ENCODE measurements at regions not wholly inside any gene's neighbourhood (a gene's known extent, or its start where the extent isn't known, plus 50 kb on each side); places are given as distances from the start of the nearest gene placed in this dataset.

DNA sequence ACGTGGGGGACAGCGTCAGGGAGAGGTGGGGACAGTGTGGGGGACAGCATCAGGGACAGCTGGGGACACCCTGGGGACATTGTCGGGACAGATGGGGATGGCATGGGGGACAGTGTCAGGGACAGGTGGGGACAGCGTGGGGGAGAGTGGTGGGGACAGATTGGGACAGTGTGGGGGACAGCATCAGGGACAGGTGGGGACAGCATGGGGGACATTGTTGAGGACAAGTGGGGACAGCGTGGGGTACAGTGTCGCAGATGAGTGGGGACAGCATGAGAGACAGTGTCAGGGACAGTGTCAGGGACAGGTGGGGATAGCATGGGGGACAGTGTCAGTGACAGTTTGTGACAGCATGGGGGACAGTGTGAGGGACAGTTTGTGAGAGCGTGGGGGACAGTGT is 240.9 kb downstream of the TMEM121 start:
- TF ChIP-seq, protein P1, sequence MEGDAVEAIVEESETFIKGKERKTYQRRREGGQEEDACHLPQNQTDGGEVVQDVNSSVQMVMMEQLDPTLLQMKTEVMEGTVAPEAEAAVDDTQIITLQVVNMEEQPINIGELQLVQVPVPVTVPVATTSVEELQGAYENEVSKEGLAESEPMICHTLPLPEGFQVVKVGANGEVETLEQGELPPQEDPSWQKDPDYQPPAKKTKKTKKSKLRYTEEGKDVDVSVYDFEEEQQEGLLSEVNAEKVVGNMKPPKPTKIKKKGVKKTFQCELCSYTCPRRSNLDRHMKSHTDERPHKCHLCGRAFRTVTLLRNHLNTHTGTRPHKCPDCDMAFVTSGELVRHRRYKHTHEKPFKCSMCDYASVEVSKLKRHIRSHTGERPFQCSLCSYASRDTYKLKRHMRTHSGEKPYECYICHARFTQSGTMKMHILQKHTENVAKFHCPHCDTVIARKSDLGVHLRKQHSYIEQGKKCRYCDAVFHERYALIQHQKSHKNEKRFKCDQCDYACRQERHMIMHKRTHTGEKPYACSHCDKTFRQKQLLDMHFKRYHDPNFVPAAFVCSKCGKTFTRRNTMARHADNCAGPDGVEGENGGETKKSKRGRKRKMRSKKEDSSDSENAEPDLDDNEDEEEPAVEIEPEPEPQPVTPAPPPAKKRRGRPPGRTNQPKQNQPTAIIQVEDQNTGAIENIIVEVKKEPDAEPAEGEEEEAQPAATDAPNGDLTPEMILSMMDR (IDR thresholded peaks at IDR 0.05; ENCODE audit: insufficient read depth, low read length), result no peak
- TF ChIP-seq POLR2AphosphoS5 (IDR thresholded peaks at IDR 0.05; ENCODE audit: low read depth) (no peak), GABPA (IDR thresholded peaks at IDR 0.05; ENCODE audit: low read depth) (no peak)
- TF ChIP-seq, protein P2, sequence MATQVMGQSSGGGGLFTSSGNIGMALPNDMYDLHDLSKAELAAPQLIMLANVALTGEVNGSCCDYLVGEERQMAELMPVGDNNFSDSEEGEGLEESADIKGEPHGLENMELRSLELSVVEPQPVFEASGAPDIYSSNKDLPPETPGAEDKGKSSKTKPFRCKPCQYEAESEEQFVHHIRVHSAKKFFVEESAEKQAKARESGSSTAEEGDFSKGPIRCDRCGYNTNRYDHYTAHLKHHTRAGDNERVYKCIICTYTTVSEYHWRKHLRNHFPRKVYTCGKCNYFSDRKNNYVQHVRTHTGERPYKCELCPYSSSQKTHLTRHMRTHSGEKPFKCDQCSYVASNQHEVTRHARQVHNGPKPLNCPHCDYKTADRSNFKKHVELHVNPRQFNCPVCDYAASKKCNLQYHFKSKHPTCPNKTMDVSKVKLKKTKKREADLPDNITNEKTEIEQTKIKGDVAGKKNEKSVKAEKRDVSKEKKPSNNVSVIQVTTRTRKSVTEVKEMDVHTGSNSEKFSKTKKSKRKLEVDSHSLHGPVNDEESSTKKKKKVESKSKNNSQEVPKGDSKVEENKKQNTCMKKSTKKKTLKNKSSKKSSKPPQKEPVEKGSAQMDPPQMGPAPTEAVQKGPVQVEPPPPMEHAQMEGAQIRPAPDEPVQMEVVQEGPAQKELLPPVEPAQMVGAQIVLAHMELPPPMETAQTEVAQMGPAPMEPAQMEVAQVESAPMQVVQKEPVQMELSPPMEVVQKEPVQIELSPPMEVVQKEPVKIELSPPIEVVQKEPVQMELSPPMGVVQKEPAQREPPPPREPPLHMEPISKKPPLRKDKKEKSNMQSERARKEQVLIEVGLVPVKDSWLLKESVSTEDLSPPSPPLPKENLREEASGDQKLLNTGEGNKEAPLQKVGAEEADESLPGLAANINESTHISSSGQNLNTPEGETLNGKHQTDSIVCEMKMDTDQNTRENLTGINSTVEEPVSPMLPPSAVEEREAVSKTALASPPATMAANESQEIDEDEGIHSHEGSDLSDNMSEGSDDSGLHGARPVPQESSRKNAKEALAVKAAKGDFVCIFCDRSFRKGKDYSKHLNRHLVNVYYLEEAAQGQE (IDR thresholded peaks at IDR 0.05; ENCODE audit: insufficient replicate concordance, low read depth), result no peak
